GM21381 (cell line): ENCODE measurements at regions not wholly inside any gene's neighbourhood (a gene's known extent, or its start where the extent isn't known, plus 50 kb on each side); places are given as distances from the start of the nearest gene placed in this dataset.

ENCODE experiments used
- ATAC-seq: cut with Tn5 transposase; IDR thresholded peaks from one replicate; pipeline ENCODE4 v1.9.1; 2021; ENCODE audit warnings: mild to moderate bottlenecking, moderate library complexity; ENCODE audit not compliant: unreplicated experiment

DNA sequence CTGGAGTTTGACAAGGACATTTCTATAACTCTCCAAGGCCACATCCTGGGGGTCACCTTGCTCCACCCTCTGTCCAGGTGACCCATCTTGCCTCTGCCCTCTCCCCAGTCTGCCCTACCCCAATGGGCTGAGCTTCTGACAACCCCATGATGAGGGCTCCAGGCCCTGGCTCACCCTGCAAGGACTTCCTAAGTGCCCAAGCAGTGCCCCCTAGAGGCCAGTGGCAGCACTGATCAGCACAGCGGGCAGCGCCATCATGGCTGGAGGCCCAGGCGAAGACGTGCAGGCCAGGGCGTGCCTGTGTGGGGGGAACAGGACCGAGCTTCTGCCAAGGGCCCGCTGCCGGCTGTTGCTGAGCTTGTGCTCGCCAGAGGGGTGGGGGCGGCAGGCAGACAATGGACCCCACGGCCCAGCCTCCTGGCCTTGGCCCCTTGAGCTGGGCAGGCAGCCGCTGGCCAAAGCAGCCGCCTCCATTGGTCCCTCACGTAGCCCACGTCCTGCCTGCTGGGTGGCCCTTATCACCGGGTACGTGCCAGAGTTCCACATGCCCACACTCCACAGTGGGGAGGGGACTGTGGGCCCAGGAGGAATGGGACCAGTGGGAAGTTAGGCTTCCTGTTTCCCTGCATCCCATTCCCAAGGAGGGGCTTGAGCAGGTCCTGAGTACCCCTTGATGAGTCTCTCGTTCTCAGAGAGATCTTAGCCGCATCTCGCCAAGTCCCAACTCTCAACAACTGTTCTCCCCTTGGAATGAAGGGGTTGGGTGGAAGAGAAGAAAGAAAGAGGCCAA, 64.3 kb downstream of the MRPL14 start:
- no peak for ATAC-seq

DNA sequence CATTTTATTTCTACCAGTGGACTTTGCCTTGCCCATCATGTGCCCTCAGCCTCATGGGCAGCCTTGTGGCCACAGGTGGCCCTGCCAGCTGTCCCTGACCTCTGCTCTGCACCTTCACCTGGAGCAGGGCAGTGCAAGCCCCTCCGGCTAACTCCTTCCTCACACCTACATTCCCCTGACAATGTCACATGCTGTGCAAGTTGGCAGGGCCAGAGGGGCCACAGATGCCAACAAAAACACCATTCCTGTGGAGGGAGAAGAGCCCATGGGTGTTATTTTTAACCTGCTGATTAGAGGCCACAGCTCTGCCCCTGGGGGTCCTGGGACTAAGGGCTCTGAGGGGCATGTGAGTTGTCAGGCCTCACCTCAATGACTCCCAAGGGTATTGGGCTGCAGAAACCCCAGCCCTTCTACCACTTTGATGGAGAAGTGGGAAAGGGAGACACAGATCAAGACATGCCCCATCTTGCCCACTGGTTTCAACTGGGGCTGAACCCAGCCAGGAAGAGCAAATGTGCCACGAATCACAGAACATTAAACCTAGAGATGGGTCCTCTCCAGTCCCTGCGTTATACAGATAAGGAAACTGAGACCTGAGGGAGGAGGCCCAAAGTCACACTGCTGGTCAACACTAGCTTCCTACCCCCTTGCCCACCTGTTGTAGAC, 65.0 kb downstream of the MRPL14 start:
- no peak for ATAC-seq

DNA sequence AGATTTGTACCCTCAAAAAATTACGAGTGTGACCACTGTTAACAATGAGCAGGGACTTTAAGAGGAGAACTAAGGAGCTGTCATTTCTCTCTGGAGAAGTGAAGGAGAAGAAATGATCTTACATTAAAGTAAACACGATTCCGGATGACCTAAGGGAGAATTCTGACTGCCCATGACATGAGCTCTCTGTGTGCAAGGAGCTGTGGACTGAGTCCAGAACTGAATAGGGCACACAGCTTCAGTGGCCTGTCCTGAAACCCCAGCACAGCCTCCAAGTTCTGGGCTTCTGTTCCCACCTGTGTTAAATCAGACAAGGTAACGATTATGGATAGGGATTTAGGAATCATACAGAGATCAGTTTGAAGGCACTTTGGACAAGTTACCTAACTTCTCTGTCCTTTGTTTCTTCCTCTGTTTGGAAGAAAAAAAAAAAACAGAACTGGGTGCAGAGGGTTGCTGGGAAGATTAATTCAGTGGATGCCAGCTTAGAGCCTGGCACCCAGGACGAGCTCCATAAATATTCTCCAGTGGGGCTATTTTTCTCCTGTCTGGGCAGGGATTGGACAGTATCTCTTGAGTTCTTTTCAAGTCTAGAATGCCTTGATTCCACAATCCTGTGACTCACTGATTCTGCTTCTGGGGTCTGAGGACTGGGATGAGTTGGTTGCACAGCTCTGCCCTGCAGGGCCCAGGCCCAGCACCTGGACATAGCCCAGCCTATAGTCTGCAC, 65.7 kb downstream of the MRPL14 start:
- no peak for ATAC-seq

DNA sequence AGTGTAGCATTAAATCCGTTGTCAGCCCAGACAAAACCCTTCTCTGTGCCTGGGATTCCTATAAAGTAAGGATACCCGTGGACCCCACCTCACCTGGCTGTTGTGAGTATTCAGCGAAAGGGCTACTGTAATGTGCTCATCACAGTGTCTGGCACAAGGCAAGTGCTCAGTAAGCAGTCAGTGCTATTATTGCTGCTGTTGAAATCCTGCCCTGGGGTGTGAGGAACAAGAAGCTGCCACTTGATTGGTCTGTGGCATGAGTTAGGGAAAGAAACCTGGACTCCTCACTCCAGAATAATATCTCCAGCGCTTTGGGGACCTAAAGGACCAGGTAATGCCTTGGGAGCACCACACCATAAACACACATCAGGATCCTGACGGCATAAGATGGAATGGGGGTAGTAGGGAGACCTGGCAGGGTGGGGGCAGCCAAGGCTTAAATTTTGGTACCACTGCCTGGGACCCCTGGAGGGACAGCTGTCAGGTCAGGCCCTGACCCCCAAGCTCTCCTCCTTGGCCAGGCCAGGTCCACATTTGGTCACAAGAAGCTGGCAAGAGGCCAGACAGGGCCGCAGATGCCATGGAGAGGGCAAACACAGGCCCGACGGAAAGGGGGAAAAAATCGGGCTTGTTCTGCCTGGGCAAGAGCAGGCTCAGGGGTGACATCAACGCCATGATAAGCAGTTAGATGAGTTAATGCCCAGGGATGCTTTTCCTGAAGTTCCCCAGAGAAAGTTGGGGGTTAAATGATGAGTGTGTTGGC, 66.5 kb downstream of the MRPL14 start:
- ATAC-seq, result no peak

DNA sequence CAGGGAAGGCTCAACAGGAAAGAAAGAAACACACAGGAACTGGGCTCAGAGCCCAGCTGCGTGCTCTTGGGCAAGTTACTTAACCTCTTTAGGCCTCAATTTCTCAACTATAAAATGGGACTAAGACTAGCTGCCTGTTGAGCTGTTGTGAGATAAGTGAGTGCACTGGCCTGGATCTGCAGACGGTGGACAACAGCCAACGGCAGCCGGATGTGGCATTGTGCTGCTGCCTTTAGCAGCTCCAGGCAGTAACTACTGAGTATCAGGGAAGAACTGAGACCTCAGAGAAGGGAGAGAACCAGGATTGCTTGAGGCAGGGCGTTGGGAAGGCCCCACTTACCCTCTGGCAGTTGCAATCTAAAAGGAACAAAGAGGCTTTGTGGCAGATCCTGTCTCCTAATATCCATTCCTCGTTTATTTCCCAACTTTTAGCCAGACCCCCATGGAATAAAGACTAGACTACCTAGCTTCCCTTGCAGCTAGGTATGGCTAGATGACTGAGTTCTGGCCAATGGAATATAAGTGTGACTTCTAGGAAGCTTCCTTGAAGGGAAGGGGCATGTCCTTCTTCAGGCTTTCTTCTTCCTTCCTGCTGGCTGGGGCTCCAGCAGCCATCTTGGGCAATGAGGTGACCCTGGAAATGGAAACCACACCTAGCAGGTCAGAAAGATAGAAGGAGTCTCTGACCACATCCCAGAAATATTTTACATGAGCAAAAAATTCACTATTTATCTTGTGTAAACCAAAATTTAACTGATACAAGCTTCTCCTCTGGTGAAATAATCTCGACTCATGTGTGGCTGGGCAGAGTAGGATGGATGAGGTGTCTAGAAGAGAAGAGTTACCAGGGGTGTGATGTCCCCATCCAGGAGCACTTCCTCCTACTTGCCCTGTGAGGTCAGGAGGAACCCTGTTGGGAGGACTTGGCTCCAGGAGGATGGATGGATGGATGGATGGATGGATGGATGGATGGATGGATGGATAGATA, 67.6 kb downstream of the MRPL14 start:
- ATAC-seq, result no peak

DNA sequence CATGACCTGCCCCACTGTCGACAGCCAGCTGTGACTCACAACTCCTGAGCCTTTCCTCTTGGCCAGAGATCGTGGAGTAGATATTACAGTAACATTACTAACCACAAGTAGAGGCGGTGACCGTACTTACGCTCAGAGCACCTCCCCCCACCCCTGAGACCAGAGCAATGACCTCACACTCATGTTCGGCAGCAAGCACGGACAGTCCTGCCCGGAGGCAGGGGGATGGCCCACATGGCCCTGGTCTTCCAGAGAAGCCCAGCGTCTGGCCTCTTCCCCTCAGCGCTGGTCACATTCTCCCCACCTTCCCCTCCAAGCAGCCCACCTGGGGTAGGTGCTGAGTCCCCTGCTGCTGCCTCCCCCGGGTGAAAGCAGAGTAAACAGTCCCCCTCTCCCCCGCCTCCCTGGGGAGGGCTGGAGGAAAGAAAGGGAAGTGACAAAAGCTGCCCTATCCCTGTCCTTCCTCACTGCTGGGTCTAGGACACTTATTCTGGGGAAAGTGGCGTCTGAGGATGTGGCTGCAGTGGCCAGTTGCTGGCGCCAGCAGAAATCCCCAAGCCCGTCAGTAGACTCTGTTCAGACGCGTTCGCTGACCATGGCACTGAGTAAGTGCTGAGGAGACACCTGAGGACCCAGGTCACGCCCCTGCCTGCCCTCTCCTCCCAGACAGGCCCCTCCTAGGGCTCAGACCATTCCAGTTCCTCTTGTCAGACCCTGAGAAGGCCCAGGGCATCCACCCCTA, 68.5 kb downstream of the MRPL14 start:
- ATAC-seq, result peak; percentile 71

DNA sequence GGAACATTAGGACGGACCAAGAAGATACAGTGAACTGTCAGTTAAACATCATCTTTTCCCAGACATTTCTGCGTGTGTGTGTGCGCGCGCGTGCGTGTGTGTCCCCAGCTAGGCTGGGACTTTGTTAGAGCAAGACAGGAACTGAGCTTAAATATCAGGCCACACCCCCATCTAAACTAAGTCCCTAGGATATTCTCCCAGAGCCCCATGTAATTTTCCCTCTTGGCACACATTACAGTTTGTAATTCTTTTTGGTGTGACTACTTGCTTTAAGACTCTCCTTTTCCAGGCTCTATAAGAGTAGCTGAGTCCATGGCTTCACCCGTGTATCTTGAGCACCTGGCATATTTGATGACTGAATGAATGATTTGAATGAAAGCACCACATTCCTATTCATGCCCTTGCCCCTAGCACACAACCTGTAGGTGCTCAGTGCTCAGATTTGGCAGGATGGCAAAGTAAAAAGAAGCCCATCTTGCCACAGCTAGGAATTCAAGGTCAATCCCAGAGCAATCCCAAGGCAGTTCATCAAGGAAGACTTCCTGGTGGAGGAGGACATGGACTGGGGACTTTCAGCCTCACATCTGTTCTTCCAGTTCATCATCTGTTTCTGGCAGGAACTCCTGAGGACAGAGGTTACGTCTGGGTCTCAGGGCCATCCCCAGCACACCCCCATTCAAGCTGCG, 69.2 kb downstream of the MRPL14 start:
- ATAC-seq, result no peak

DNA sequence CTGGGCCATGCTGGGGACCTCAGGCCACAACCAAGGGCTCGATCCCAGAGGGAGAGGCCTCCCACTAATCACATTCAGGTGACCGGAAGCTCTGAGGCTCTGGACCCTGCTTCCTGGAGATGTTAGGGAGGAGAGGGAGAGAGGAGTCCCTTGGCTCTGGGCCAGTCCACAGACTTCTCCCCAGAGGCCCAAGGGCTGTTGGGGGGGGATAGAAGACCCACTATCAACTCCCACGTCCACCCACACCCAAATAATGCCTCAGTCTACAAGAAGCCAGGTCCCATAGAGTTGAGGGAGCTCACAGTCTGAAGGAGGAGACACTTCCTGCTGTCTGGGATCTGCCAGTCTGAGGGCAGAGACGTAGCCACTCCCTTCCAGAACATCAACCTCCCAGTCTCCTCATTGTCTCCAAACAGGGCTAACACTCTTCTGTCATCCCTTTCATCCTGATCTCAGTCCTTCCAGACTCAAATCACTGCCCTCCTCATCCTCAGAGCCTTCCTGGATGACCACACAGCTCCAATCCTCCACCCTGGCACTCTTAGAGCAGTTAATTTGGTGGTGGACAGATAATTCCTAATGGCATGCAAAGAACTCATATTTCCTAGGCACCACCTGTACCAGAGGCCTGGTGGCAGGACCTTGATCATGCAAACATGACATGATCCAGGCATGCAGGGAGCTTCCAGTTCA, 69.9 kb downstream of the MRPL14 start:
- ATAC-seq, result no peak

DNA sequence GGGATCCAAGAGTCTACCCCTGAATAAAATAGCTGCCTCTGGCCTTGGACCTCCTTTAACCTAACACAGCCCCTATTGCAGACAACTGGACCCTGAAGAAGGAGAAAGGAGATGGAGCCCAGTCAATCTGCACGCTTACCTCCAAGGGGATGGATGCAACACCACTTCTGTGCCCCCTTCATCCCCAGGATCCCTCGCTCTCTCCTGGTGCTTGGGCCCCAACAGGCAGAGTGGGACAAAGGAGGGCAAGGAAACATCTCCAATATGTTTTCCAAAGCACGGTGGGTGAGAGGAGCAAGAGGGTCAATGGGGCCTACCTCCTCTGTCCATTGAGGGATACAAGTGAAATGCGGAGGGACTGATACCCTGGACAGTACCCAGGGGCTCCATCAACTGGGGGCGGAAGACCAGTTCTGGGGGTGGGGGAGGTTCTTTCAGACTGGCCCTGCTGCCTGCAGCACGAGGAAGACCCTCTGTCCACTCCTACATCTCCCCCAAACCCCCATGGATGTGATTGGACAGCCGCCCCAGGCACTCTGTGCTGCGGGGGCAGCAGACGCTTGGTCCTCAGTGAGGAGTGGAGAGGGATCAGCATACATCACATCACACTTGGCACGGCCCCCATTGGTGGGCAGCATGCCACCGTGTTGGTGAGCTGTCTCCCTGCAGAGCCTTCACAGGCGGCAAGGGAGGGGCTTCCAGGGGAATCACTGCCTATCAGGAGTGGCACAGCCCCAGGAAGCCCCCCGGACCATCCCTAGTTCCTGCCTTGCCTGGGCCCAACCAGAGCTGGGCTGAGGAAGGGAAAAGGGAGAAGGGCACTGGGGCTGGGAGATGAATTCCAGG, 70.6 kb downstream of the MRPL14 start:
- no peak for ATAC-seq

DNA sequence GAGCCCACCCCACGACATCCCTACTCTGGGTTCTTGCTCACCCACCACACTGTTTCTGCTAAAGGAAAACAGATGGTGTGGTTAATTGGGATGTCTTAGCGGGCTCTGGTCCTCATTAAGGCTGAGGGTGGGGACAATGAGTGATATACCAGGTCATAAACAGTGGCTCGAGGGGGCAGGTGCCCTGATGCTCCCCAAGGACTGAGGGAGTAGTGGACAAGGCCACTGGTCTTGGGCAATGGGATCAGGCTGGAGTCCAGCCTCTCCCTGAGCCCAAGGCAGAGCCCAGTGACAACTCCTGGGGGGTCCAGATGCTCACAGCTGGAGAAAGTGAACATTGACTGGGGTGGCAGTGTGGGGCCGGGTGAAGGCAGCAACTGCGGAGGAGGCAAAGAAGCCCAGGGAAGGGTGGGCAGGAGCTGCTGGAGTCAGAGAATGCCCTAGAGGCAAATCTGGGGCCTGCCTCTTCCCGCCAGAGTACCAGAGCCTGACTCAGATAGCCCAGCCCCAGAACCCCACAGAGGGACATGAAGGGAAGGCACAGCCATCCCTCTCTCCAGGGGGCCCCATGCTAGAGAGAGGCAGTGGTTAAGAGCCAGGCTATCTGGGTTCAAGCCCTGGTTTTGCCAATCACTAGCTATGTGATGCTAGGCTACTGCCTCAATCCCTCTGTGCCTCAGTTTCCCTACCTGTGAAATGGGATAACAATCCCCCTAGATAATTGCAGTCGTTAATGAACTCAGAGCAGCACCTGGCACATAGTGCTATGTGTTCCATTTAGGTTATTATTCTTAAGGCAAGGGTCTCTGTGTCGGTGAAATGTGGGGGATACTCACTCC, 72.3 kb downstream of the MRPL14 start:
- no peak for ATAC-seq

DNA sequence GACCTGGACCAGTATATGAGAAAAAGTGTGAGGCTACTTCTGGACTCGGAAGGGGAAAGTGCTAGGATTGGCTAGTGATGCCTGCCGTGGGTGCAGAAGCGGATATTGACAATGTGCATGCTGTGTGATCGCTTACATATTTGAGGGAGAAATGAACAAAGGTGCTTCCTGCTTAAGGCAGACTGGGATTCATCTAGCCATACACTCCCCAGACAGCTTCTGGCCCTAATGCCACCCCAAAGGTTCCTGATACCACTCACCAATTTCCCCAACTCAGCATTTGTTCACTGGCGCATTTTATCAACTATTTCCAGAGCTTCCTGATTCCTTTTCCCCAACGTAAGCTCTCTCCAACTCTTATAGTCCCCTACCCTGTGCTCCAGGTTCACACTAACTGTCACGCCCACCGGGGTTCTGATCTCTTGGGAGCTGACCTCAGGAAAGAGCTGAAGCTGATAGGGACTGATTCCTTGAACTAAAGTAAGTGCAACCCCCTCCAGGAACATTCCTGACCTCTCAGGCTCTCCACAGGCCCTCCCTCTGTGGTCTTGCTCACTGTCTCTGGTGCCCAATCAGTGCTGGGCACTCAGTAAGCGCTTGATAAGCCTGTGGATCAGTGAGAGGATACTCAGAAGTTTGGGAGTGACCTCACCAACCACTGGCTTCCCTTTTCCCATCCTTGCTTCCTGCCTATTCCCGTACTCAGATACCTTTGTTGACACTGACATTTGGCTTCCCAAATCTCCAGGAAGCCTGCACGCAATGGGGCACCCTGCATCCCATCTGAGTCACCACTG, 73.3 kb downstream of the MRPL14 start:
- no peak for ATAC-seq

DNA sequence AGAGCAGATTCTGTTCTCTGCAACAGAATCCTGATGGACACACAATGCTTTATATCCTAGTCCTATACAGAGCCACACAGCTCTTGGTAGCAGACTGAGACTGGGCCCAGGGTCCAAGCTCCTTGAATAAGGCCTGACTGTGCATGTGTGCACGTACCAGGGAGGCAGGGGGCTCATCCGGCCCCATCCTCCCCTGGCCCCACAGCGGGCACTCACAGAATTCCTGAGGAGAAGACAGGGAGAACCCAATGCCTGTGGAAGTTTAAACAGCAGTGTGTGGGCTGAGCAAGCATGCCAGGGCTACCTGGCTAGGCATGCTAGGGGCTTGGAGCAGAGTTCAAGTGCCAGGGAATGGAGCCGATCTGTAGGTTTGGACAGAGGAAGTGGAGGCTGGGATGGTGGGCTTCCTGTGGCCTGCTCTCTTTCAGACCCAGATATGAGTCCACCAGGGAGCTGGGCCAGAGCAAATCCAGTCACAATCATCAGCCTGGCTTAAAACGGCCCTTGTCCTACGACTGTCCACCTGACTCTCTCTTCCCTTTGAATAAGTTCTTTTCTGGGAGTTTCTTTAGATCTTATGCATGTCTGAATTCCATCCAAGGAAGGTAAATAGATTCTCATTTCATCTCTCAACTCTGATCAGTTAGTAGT, 74.0 kb downstream of the MRPL14 start:
- ATAC-seq, result no peak

DNA sequence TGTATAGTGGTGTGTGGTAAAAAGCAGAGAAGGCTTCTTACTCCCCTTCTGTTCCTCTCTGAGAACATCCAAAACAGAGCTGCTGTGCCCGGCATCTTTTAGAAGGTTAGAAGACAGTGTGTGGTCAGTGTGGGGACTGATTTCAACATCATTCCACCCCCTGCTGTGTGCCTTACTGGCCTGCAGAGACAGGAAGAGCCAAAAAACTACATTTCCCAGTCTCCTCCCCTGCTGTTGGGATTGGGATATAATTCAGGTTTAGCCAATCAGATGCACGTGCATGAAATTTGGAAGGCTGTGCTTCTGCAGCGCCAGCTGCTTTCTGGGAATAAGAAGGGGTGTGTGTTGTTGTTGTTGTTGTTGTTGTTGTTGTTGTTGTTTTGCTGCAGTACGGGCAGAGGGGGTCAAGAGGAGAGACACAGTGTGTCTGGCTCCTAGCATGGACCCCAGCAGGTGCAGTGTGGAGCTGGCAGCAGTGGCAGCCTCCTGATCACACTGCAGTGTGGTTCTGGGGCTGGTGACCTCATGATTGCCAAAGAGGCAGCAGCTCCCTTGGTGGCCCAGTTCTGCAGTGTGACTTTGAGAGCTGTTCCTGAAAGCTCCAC, 74.7 kb downstream of the MRPL14 start:
- ATAC-seq, result no peak

DNA sequence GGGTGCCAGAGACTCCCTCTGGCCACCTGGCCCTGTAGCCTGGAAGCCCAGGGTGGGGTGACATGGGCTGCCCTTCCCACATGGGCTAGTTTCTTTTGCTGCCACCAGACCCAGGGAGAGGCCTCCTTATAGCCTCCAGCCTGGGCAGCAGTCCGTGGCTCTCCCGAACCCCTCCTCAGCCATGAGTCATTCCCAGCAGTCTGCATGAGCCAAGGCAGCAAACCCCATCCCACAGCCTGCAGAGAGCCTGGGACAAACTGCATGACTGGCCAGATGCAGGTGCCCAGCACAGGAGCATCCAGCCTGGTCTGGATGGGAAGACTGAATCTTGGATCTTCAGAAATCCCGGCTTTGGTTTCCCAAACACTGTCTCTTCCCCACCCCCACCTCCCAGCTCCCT, 75.7 kb downstream of the MRPL14 start:
- ATAC-seq, result no peak
